Pancreas (tissue), 10 donors: ENCODE measurements at regions not wholly inside any gene's neighbourhood (a gene's known extent, or its start where the extent isn't known, plus 50 kb on each side); places are given as distances from the start of the nearest gene placed in this dataset.
"Not testable (repeated sequence)": the region's sequence is repeated elsewhere in the genome, so short reads cannot be mapped to it uniquely, and the experiment has no call there.

Experiments
- ATAC-seq, 4 donors: fragments of 200-7000 bp; cut with Tn5 transposase; one replicate each; pipeline versions ENCODE4 v1.8.0 to v1.9.1; 2020; ENCODE audit warnings: mild to moderate bottlenecking in 4 of 4, moderate library complexity in 4 of 4
- DNase-seq, 6 donors: peaks; one replicate each; pipeline ENCODE4 v3.0.0-alpha.2; 2020
- FAIRE-seq: peaks from 2 replicates; lab custom pipeline; 2012; peaks lifted over from hg19 to GRCh38; lab: Jason Lieb, UNC
- H3K27ac ChIP-seq, 4 donors: fragments of 200-600 bp; sonication (generic); 1 replicate in 3 of 4; 2 replicates in 1 of 4; pipeline versions ENCODE4 v1.5.0 to v1.8.0; 2020
- H3K27me3 ChIP-seq, 4 donors: fragments of 200-600 bp; one replicate each; pipeline ENCODE4 v1.8.0; 2021
- H3K36me3 ChIP-seq, 3 donors: fragments of 200-600 bp; sonication (generic) in 1 of 3; one replicate each; pipeline versions ENCODE4 v1.5.0 to v1.8.0; 2020 to 2021
- H3K4me1 ChIP-seq, 3 donors: fragments of 200-600 bp; one replicate each; pipeline ENCODE4 v1.8.0; 2021
- H3K4me3 ChIP-seq, 4 donors: fragments of 200-600 bp; sonication (generic) in 2 of 4; one replicate each; pipeline versions ENCODE4 v1.5.0 to v1.8.0; 2020 to 2021
- H3K9me3 ChIP-seq, 4 donors: fragments of 200-600 bp; one replicate each; pipeline ENCODE4 v1.8.0; 2021
- CTCF ChIP-seq, 4 donors: fragments of 200-600 bp; sonication (generic) in 3 of 4; IDR thresholded peaks; one replicate each; pipeline versions ENCODE4 v1.5.0 to v1.8.0; 2021; ENCODE audit warnings: antibody characterized with exemption in 4 of 4
- WGBS, 2 donors: extraction: QIAGEN DNeasy Blood & Tissue Kit; methylation state at CpG; one replicate each; pipeline ENCODE4 v1.1.7; 2013; 5-methylcytosine and 5-hydroxymethylcytosine counted together
- intact Hi-C, 3 donors: fragments of 100-400 bp; cut with DNase I; formaldehyde crosslinking; loops; one replicate each; pipeline versions ENCODE4 v1.11.1 to v1.14.2; 2022
- donor health status: healthy with polysubstance abuse.
- donor health status: DM: no; HTN: no; CAD: no; lungs with moderate emphysema.
- donor health status: DM: no; HTN: no; CAD: no.
- donor health status: control.
- donor health status: control.
- donor health status: Bipolar disorder and iron deficiency.
- donor health status: DM: yes; HTN: yes; CAD: no.
- donor health status: DM: no; HTN: no; CAD: no.
- donor health status: DM: no; HTN: no; CAD: no.
- donor health status: DM: yes; HTN: yes; CAD: no.

- ATAC-seq = no peak
- no peak for FAIRE-seq
Observed at GRCh38 chr11:100525197-100525596, 161.9 kb upstream of the ARHGAP42 start.

GRCh38 chr11:100525635-100526034 is 161.5 kb upstream of the ARHGAP42 start:
- Histone ChIP-seq H3K4me1 (no peaks in the 10 kb centered on the region), H3K36me3 (no peaks in the 10 kb centered on the region), H3K9me3 (no peaks in the 10 kb centered on the region), H3K27me3 (no peaks in the 10 kb centered on the region), H3K27ac (no peak overlapping the region), H3K4me3 (no peak overlapping the region)
- DNase-seq (no peak), FAIRE-seq (no peak), ATAC-seq (no peak)
- intact Hi-C loops = no loop called here
- TF ChIP-seq CTCF (IDR thresholded peaks at IDR 0.05) = no peak
- 15 to 24% methylated on average over 2 of the region's 2 CpGs for WGBS, 2 donors

More at GRCh38 chr11:100525197-100525596, 161.9 kb upstream of the ARHGAP42 start:
- Histone ChIP-seq H3K27me3 (no peaks in the 10 kb centered on the region), H3K9me3 (no peaks in the 10 kb centered on the region), H3K4me3 (no peak overlapping the region), H3K36me3 (no peaks in the 10 kb centered on the region), H3K27ac (no peak overlapping the region), H3K4me1 (no peaks in the 10 kb centered on the region)
- DNase-seq = no peak
- intact Hi-C loops = no loop called here
- TF ChIP-seq CTCF (IDR thresholded peaks at IDR 0.05) = no peak
- 63 to 76% methylated on average over 4 of the region's 4 CpGs for WGBS, 2 donors

GRCh38 chr11:100528872-100529416 is 158.1 kb upstream of the ARHGAP42 start:
- Histone ChIP-seq H3K4me1 (no peaks in the 10 kb centered on the region), H3K9me3 (no peaks in the 10 kb centered on the region), H3K4me3 (no peak overlapping the region), H3K36me3 (no peaks in the 10 kb centered on the region), H3K27ac (no peak overlapping the region), H3K27me3 (no peaks in the 10 kb centered on the region)
- 82 to 83% methylated on average over 5 of the region's 5 CpGs for WGBS, 2 donors
- DNase-seq (peak in 3 of 6 donors; percentile 18 to 55 (median 41)), ATAC-seq (no peak), FAIRE-seq (no peak)
- intact Hi-C loops = no loop called here
- no peak for TF ChIP-seq CTCF (IDR thresholded peaks at IDR 0.05)

GRCh38 chr11:100531290-100531689 is 155.8 kb upstream of the ARHGAP42 start:
- H3K27ac ChIP-seq, intact Hi-C loops, H3K27me3 ChIP-seq, FAIRE-seq, ATAC-seq, H3K36me3 ChIP-seq, H3K9me3 ChIP-seq, DNase-seq, H3K4me3 ChIP-seq, H3K4me1 ChIP-seq: not testable (repeated sequence)
- WGBS, 2 donors = 98 to 100% methylated on average over 1 of the region's 1 CpG

GRCh38 chr11:100536979-100537378 is 150.1 kb upstream of the ARHGAP42 start:
- TF ChIP-seq CTCF (IDR thresholded peaks at IDR 0.05) = no peak
- no peak for DNase-seq
- H3K4me1 ChIP-seq = no peaks in the 10 kb centered on the region
- no peaks in the 10 kb centered on the region for H3K36me3 ChIP-seq
- H3K27me3 ChIP-seq = no peaks in the 10 kb centered on the region
- intact Hi-C loops = no loop called here
- no peak overlapping the region for H3K27ac ChIP-seq
- no peak overlapping the region for H3K4me3 ChIP-seq
- ATAC-seq = no peak
- H3K9me3 ChIP-seq = no peaks in the 10 kb centered on the region
- WGBS, 2 donors = 48 to 58% methylated on average over 5 of the region's 5 CpGs
- FAIRE-seq = no peak
